Activated CD8-positive, alpha-beta memory T cell treated with anti-CD3 and anti-CD28 coated beads, Interleukin-2, amount 10 ng/mL, durations not matched to agents 7 days and 5 days (primary cell): ENCODE measurements at regions not wholly inside any gene's neighbourhood (a gene's known extent, or its start where the extent isn't known, plus 50 kb on each side); places are given as distances from the start of the nearest gene placed in this dataset.
"Not testable (repeated sequence)": the region's sequence is repeated elsewhere in the genome, so short reads cannot be mapped to it uniquely, and the experiment has no call there.

ENCODE experiments used
- ATAC-seq: fragments of 150-1000 bp; cut with Tn5 transposase; one replicate; pipeline ENCODE4 v1.10.0; 2021; ENCODE audit warnings: moderate library complexity
- CTCF ChIA-PET: fragments of 350-600 bp; sonication (Branson Sonifier 250); formaldehyde crosslinking; loops from one replicate; lab custom pipeline; 2021; ENCODE audit warnings: antibody characterized with exemption; lab: Charles Lee
- DNase-seq: peaks from one replicate; pipeline ENCODE4 v3.0.0-alpha.2; 2020
- H3K27ac Mint-ChIP-seq: one replicate; pipeline ENCODE4 v1.8.0; 2021; ENCODE audit warnings: mild to moderate bottlenecking, mixed read lengths
- H3K27me3 Mint-ChIP-seq: one replicate; pipeline ENCODE4 v1.8.0; 2021; ENCODE audit warnings: mixed read lengths
- H3K36me3 Mint-ChIP-seq: one replicate; pipeline ENCODE4 v1.8.0; 2021; ENCODE audit warnings: mild to moderate bottlenecking, mixed read lengths
- H3K4me1 Mint-ChIP-seq: one replicate; pipeline ENCODE4 v1.8.0; 2021; ENCODE audit warnings: mixed read lengths
- H3K4me3 Mint-ChIP-seq: one replicate; pipeline ENCODE4 v1.8.0; 2021; ENCODE audit warnings: mild to moderate bottlenecking, moderate library complexity, mixed read lengths
- H3K9me3 Mint-ChIP-seq: one replicate; pipeline ENCODE4 v1.8.0; 2022; ENCODE audit warnings: low read depth, mixed read lengths

DNA sequence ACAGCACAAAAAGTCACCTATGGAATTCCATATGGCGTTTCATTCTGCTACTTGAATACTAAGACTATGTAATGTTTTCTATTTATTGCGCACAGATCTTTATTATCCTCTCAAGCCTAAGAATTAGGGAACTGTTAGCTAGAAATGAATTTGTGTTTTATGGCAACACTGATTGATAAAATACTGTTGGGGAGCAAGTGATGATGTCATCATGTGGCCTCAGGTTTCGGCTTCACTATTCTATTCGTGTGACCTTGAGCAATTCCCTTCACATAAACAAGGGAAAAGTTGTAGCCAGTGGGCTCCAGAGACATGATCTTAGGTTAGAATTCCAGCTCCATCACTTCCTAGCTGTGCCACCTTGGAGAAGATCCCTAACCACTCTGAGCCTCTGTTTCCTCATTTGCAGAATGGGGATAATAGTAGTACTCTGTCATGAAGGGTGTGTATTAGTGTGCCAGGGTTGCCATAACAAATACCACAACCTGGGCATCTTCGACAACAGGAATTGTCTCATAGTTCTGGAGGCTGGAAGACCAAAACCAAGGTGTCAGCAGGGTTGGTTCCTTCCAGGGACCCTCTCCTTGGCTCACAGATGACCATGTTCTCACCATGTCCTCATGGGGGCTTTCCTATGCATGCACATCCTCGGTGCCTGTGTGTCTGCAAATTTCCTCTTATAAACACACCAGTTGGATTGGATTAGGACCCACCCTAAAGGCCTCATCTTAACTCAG is 371.2 kb downstream of the RRAGC start:
- H3K4me3 Mint-ChIP-seq, result no peak overlapping the region
- H3K9me3 Mint-ChIP-seq, result no peaks in the 10 kb centered on the region
- no peak for ATAC-seq
- no peaks in the 10 kb centered on the region for H3K4me1 Mint-ChIP-seq
- no peak for DNase-seq
- no peaks in the 10 kb centered on the region for H3K36me3 Mint-ChIP-seq
- no peak overlapping the region for H3K27ac Mint-ChIP-seq
- CTCF ChIA-PET, result no interaction called here
- peaks cover 42% of the 10 kb centered on the region for H3K27me3 Mint-ChIP-seq

DNA sequence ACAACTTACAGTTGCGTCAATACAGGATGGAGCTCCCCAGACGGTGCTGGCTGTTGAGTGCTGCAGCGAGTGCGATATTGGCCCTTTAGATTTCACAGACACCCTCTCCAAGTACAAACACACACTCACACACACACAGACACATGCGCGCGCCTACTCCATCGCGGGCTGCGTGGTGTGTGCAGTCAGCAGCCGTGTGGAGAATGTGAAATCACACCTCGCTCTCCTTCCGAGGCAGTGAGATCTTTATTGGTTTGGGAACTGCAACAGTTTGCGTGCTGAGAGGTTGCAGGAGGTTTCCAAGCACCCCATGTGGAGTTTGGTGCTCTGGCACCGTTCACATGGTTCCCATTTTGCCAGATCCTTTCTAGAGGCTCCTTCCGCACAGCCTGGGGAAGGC is 372.2 kb downstream of the RRAGC start:
- Mint-ChIP-seq H3K4me1 (no peaks in the 10 kb centered on the region), H3K36me3 (no peaks in the 10 kb centered on the region), H3K27ac (no peak overlapping the region), H3K4me3 (no peak overlapping the region), H3K9me3 (no peaks in the 10 kb centered on the region), H3K27me3 (peaks cover 41% of the 10 kb centered on the region)
- ATAC-seq, result no peak
- DNase-seq, result no peak
- CTCF ChIA-PET, result no interaction called here

DNA sequence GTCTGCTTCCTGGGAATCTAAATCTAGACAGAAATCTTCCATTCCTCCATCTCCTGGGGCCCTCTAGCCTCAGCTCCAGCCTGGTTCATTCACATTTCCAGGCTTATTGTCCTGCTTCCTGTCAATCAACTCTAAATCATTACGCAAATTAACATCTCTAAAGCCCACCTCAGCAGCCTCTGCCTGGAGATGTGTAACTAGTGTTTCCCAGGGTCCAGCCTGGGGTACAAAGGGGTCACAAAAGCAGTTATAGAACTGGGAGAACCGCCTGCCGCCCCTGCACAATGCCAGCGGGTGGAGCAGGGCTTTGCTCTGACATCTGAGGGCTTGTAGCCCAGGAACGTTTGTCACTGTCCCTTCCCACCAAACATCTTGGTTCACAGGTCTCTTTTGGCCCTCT is 373.5 kb downstream of the RRAGC start:
- Mint-ChIP-seq H3K27ac (no peak overlapping the region), H3K4me3 (no peak overlapping the region), H3K4me1 (no peaks in the 10 kb centered on the region), H3K36me3 (no peaks in the 10 kb centered on the region), H3K9me3 (no peaks in the 10 kb centered on the region), H3K27me3 (peaks cover 39% of the 10 kb centered on the region)
- DNase-seq (no peak), ATAC-seq (no peak)
- CTCF ChIA-PET, result no interaction called here

DNA sequence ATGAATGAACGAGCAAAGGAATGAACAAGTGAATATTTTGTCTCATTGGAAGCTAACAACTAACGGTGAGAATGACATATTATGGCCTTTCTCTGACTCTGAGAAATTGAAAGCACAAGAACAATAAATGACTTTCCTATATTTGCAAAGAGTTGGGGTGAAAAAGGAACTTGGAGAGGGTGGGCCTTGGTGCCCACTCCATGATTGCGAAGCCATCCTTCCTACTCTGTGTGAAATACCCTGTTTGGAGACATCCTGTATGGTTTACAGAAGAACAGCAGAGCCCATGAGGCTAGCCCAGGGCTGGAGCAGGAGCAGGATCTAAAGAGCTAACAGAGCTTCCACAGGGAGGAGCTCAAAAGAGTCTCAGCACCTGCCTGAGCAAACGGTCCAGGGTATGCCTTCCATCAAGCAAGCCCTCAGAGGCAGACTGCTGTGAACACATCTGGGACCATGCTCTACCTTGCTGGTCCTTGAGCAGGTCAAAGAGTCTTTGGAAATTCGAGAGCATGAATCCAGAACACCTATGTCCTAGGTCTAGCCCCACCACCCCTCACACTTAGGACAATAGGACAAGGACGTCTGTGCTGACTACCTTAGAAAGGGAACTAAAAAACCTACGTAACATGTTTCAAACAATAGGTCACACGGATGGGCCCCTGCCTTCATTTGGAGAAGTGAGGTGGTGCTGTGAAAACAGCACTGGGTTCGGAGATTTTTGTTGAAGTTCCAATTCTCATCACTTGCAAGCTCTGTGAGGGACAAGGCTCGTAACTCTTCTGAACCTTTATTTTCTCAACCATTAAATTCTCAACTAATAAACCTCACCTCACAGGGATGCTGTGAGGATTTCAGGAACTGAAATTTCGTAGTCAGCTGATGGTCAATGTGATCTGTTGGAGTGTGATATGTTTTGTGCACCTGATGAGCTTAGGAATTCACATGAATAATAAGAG is 377.4 kb downstream of the RRAGC start:
- H3K4me3 Mint-ChIP-seq, result no peak overlapping the region
- H3K36me3 Mint-ChIP-seq, result no peaks in the 10 kb centered on the region
- no peak overlapping the region for H3K27ac Mint-ChIP-seq
- H3K4me1 Mint-ChIP-seq, result no peaks in the 10 kb centered on the region
- peaks cover 52% of the 10 kb centered on the region for H3K27me3 Mint-ChIP-seq
- DNase-seq (no peak), ATAC-seq (no peak)
- H3K9me3 Mint-ChIP-seq, result peaks cover 2% of the 10 kb centered on the region
- CTCF ChIA-PET, result no interaction called here

DNA sequence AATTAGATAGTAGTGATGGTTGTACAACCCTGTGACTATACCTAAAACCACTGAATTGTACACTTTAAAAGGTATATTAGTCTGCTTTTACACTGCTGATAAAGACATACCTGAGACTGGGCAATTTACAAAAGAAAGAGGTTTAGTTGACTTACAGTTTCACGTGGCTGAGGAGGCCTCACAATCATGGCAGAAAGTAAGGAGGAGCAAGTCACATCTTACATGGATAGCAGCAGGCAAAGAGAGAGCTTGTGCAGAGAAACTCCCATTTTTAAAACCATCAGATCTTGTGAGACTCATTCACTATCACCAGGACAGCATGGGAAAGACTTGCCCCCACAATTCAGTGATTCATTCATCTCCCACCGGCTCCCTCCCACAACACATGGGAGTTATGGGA is 379.9 kb downstream of the RRAGC start:
- CTCF ChIA-PET, H3K9me3 Mint-ChIP-seq, H3K4me1 Mint-ChIP-seq, H3K4me3 Mint-ChIP-seq, DNase-seq, ATAC-seq, H3K27ac Mint-ChIP-seq, H3K36me3 Mint-ChIP-seq: not testable (repeated sequence)
- H3K27me3 Mint-ChIP-seq, result peaks cover 59% of the 10 kb centered on the region

DNA sequence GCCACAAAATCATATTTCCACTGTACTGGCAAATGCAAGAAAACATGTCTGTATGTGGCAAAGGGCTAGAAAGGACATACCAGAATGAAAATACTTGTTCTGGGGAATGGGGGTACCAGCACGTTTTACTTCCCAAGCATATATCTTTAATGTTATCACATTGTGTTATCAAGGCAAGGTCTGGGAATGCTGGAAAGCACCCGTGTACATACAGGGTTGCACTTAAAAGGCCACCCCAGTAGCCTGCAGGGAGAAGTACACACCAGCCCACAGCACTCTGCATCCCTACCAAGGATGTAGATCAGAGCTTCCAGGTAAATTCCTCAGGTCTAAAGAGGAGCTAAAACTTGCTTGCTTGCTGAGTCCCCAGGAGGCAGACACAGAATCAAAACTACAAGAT is 381.8 kb downstream of the RRAGC start:
- no peak overlapping the region for H3K4me3 Mint-ChIP-seq
- DNase-seq (no peak), ATAC-seq (no peak)
- peaks cover 4% of the 10 kb centered on the region for H3K4me1 Mint-ChIP-seq
- H3K27ac Mint-ChIP-seq, result no peak overlapping the region
- CTCF ChIA-PET, result no interaction called here
- no peaks in the 10 kb centered on the region for H3K36me3 Mint-ChIP-seq
- peaks cover 68% of the 10 kb centered on the region for H3K27me3 Mint-ChIP-seq
- H3K9me3 Mint-ChIP-seq, result peaks cover 2% of the 10 kb centered on the region

DNA sequence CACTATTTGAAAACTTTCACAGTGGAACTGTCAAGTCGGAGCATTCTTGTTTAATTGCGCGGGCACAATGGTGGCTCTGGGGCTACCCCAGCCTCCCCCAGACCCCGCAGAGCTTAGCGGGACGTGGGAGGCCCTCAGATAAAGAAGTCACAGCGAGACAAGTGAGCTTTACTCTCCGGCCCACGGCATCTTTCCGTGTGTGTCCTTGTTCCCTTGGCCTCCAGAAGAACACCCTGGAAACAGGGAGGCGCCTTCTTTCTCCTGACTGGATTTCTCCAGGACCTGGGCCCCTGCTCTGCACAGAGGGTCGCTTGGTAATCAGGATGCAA is 382.8 kb downstream of the RRAGC start:
- peaks cover 4% of the 10 kb centered on the region for H3K4me1 Mint-ChIP-seq
- no peak for DNase-seq
- H3K9me3 Mint-ChIP-seq, result peaks cover 2% of the 10 kb centered on the region

DNA sequence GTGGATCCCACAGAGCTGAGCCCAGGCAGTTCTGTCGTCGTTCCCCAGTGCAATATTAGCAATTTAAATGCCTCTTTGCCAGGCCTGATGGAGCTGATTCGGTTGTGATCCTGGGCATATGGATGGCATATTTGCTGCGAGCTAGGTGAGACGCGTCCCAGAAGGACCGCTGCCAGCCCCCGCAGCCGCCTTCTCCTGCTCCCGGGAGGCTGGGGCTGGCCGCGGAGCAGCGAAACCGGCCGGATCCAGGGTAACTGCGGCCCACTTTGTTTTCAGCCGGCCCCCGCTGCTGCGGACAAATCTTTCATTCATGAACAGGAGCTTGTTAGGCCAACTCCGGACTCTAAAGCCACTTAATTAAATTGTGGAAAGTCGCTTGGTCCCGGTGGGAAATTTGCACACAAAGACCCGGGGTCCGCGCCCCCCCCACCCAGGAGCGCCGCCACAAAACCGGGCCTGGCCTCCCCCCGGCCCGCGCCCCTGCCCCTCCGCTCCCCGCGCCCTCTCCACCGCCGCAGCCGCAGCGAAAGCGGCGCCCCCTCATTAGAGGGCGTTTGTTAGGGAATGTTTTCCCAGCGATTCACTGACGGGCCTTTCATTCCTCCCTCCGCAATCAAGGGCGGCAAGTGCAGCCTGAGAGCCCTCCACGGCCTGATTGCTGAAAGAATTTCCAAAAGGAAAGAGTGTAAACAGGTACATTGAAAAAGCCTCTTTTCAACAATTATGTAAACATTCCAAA is 383.3 kb downstream of the RRAGC start:
- Mint-ChIP-seq H3K36me3 (no peaks in the 10 kb centered on the region), H3K4me3 (no peak overlapping the region), H3K27me3 (peaks cover 72% of the 10 kb centered on the region), H3K4me1 (peaks cover 4% of the 10 kb centered on the region), H3K27ac (no peak overlapping the region), H3K9me3 (peaks cover 2% of the 10 kb centered on the region)
- ATAC-seq (no peak), DNase-seq (no peak)
- CTCF ChIA-PET, result no interaction called here

More for the DNA sequence above, 382.8 kb downstream of the RRAGC start:
- ATAC-seq, result no peak
- Mint-ChIP-seq H3K36me3 (no peaks in the 10 kb centered on the region), H3K27ac (no peak overlapping the region), H3K27me3 (peaks cover 71% of the 10 kb centered on the region), H3K4me3 (no peak overlapping the region)
- CTCF ChIA-PET, result no interaction called here

DNA sequence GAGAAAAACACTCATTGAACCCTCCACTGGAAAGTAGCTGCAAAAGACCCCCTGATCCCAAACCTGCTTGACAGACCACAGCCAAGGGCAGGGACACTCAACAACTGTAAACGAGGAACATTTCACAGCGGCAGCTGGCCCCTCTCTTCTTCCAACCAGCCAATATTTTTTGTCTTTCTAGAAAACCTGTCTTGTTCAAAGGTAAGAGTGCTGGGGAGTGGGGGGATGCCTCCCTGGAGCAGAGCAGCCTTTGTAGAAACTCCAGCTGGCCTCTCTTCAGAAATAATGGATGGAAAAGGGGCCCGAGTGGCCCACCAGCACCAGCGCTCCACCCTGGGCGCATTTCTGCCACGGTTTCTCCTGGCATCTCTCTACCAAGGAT is 384.0 kb downstream of the RRAGC start:
- no peaks in the 10 kb centered on the region for H3K36me3 Mint-ChIP-seq
- H3K4me3 Mint-ChIP-seq, result no peak overlapping the region
- CTCF ChIA-PET, result no interaction called here
- H3K9me3 Mint-ChIP-seq, result peaks cover 2% of the 10 kb centered on the region
- peaks cover 4% of the 10 kb centered on the region for H3K4me1 Mint-ChIP-seq
- ATAC-seq, result no peak
- peaks cover 74% of the 10 kb centered on the region for H3K27me3 Mint-ChIP-seq
- no peak overlapping the region for H3K27ac Mint-ChIP-seq
- no peak for DNase-seq

DNA sequence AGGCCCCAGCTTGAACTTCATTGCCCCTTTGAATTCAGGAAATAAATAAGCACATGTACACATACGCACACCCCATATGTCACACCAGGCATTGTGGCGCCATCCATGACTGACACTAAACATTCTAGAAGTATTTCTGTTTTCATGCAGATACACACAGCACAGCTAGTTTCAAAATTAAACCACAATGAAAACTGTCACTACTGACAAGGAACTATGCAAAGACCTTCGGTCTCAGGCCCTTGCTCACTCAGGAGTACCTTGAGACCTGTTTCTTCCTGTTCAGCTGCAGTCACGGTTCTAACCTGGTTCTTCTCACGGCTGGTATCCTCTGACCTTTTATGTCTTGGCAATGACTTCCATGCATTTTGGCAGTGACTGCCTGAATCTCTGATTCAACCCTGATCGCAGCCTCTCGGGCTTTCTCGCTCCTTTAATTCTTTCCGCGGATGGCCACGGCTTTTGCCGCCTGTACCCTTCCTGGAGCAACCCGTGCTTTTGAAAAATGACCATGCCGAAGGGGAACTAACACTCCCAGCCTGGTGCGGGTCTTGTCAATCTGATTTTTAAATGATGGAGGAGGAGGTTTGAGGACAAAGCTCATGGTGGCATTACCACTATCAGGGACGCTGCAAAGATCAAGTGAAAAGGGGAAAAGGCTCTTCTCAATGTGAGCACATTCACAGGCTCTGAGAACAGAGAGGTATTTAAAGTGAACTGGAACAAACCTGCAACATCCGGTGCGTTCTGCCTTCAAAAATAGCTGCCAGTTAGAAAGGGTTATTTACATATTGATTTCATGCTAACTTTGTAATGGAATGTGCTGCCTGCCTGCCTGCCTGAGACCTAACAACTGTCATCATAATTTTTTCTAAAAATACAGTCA is 384.6 kb downstream of the RRAGC start:
- Mint-ChIP-seq H3K27me3 (peaks cover 74% of the 10 kb centered on the region), H3K36me3 (no peaks in the 10 kb centered on the region), H3K4me1 (peaks cover 4% of the 10 kb centered on the region), H3K4me3 (no peak overlapping the region), H3K9me3 (peaks cover 2% of the 10 kb centered on the region), H3K27ac (no peak overlapping the region)
- ATAC-seq (no peak), DNase-seq (no peak)
- CTCF ChIA-PET, result no interaction called here

DNA sequence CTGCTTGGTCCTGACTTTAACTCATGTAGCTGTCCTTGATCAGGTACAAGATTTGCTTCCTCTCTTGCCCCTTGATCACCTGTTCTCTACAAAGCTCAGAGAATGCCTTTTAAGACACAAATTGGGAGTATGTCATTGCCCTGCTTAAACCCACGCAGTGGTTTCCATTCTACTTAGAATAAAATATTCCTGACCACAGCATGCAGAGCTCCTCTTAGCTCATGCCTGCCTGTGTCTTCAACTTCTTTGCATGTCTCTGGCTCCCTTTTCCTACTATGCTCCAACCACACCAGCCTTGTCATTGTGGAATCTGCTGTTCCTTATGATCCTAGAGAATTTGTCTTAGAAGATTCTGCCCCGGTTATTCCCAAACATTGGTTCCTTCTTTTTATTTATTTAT is 393.1 kb downstream of the RRAGC start:
- H3K27me3 Mint-ChIP-seq, result peaks cover 43% of the 10 kb centered on the region
- CTCF ChIA-PET, result no interaction called here
- no peak overlapping the region for H3K27ac Mint-ChIP-seq
- DNase-seq (no peak), ATAC-seq (no peak)
- H3K4me1 Mint-ChIP-seq, result no peaks in the 10 kb centered on the region
- H3K36me3 Mint-ChIP-seq, result no peaks in the 10 kb centered on the region
- H3K9me3 Mint-ChIP-seq, result no peaks in the 10 kb centered on the region
- no peak overlapping the region for H3K4me3 Mint-ChIP-seq

DNA sequence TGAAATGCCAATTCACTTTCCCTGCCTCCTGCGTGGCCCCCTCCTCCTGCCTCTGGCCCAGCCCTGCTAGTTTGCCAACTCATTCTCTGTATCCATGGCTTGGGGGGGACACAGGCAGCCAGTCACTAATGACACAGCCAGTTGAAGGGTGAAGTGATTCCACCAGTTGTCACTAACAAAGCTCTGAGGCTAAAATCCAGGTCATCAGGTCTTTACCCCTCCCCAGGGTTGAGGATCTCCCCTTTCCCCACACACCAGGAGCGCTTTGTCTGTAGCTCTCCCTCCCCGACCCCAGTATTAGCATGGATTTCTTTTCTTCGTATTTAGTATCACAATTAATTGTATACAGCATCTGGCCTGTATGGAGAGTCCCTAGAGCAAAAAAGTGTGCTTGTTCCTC is 394.1 kb downstream of the RRAGC start:
- no peak overlapping the region for H3K4me3 Mint-ChIP-seq
- H3K4me1 Mint-ChIP-seq, result no peaks in the 10 kb centered on the region
- no peak overlapping the region for H3K27ac Mint-ChIP-seq
- ATAC-seq (no peak), DNase-seq (no peak)
- no peaks in the 10 kb centered on the region for H3K9me3 Mint-ChIP-seq
- no peaks in the 10 kb centered on the region for H3K36me3 Mint-ChIP-seq
- CTCF ChIA-PET, result no interaction called here
- peaks cover 46% of the 10 kb centered on the region for H3K27me3 Mint-ChIP-seq
